Mesenchymal stem cell (in vitro differentiated cells and primary cell): ENCODE measurements at regions not wholly inside any gene's neighbourhood (a gene's known extent, or its start where the extent isn't known, plus 50 kb on each side); places are given as distances from the start of the nearest gene placed in this dataset.

Experiments
- DNase-seq: peaks from one replicate; pipeline ENCODE4 v3.0.0-alpha.2; 2013
- H2AFZ ChIP-seq: one replicate; pipeline ENCODE4 v1.6.1; 2013; ENCODE audit warnings: low read depth, mild to moderate bottlenecking, control low read depth, inconsistent platforms, low read length, moderate library complexity
- H2AK5ac ChIP-seq: 2 replicates; pipeline ENCODE4 v1.6.1; 2013; ENCODE audit warnings: low read length, moderate library complexity, mild to moderate bottlenecking, inconsistent platforms; ENCODE audit not compliant: severe bottlenecking
- H2BK120ac ChIP-seq: one replicate; pipeline ENCODE4 v1.6.1; 2013; ENCODE audit warnings: low read depth, mild to moderate bottlenecking, inconsistent platforms, low read length, moderate library complexity
- H2BK12ac ChIP-seq, 2 experiments: one replicate each; pipeline ENCODE4 v1.6.1; 2013; ENCODE audit warnings: inconsistent platforms in 2 of 2, low read length in 2 of 2, mild to moderate bottlenecking in 2 of 2, moderate library complexity in 2 of 2, control low read depth in 1 of 2
- H2BK15ac ChIP-seq: one replicate; pipeline ENCODE4 v1.6.1; 2013; ENCODE audit warnings: mild to moderate bottlenecking, low read depth, inconsistent platforms; ENCODE audit not compliant: poor library complexity, severe bottlenecking
- H2BK5ac ChIP-seq: 2 replicates; pipeline ENCODE4 v1.6.1; 2013; ENCODE audit warnings: low read depth, mild to moderate bottlenecking, low read length, control low read depth, inconsistent platforms; ENCODE audit not compliant: poor library complexity, severe bottlenecking
- H3K14ac ChIP-seq, 2 experiments: one replicate each; pipeline ENCODE4 v1.6.1; 2013; ENCODE audit warnings: inconsistent platforms in 2 of 2, low read length in 2 of 2, control low read depth in 1 of 2, mild to moderate bottlenecking in 1 of 2, moderate library complexity in 1 of 2
- H3K18ac ChIP-seq, 2 experiments: one replicate each; pipeline ENCODE4 v1.6.1; 2013; ENCODE audit warnings: inconsistent platforms in 2 of 2, low read length in 2 of 2, control low read depth in 1 of 2, low read depth in 1 of 2, mild to moderate bottlenecking in 1 of 2
- H3K23ac ChIP-seq, 2 experiments: one replicate each; pipeline ENCODE4 v1.6.1; 2013; ENCODE audit warnings: inconsistent platforms in 2 of 2, low read length in 2 of 2, mild to moderate bottlenecking in 2 of 2, moderate library complexity in 2 of 2, control low read depth in 1 of 2
- H3K27ac ChIP-seq: 2 replicates; pipeline ENCODE4 v1.5.1; 2013; ENCODE audit warnings: mild to moderate bottlenecking, moderate library complexity, low read length, control low read depth, inconsistent platforms; ENCODE audit not compliant: poor library complexity, severe bottlenecking
- H3K27me3 ChIP-seq, 2 experiments: 2 replicates each; pipeline versions ENCODE4 v1.6.1 to v1.7.0; 2013; ENCODE audit warnings: low read length in 2 of 2, mild to moderate bottlenecking in 2 of 2, moderate library complexity in 2 of 2, control low read depth in 1 of 2, inconsistent platforms in 1 of 2; ENCODE audit not compliant: control insufficient read depth in 1 of 2, insufficient read depth in 1 of 2
- H3K36me3 ChIP-seq, 2 experiments: 2 replicates each; pipeline versions ENCODE4 v1.6.1 to v1.7.0; 2013; ENCODE audit warnings: low read length in 2 of 2, control low read depth in 1 of 2, inconsistent platforms in 1 of 2, low read depth in 1 of 2, mild to moderate bottlenecking in 1 of 2; ENCODE audit not compliant: insufficient read depth in 2 of 2, control insufficient read depth in 1 of 2
- H3K4ac ChIP-seq, 2 experiments: one replicate each; pipeline ENCODE4 v1.6.1; 2013; ENCODE audit warnings: inconsistent platforms in 2 of 2, low read length in 2 of 2, mild to moderate bottlenecking in 2 of 2, moderate library complexity in 2 of 2, control low read depth in 1 of 2, low read depth in 1 of 2
- H3K4me1 ChIP-seq: 2 replicates; pipeline ENCODE4 v1.6.1; 2013; ENCODE audit warnings: low read depth, low read length, control low read depth; ENCODE audit not compliant: control insufficient read depth, insufficient read depth
- H3K4me2 ChIP-seq: 2 replicates; pipeline ENCODE4 v1.6.1; 2013; ENCODE audit warnings: low read length, mild to moderate bottlenecking, inconsistent platforms; ENCODE audit not compliant: poor library complexity, severe bottlenecking
- H3K4me3 ChIP-seq, 2 experiments: 2 replicates each; pipeline versions ENCODE4 v1.5.1 to v1.7.0; 2013; ENCODE audit warnings: low read length in 2 of 2, mild to moderate bottlenecking in 2 of 2, control low read depth in 1 of 2, low read depth in 1 of 2; ENCODE audit not compliant: insufficient read depth in 1 of 2
- H3K79me1 ChIP-seq: replicated peaks from 2 replicates; pipeline ENCODE4 v1.6.1; 2013; ENCODE audit warnings: mild to moderate bottlenecking, control low read depth, low read length, inconsistent platforms; ENCODE audit not compliant: poor library complexity, severe bottlenecking
- H3K9ac ChIP-seq: 2 replicates; pipeline ENCODE4 v1.7.0; 2013; ENCODE audit warnings: mild to moderate bottlenecking, low read length, moderate library complexity
- H3K9me3 ChIP-seq: 2 replicates; pipeline ENCODE4 v1.7.0; 2013; ENCODE audit warnings: mild to moderate bottlenecking, low read length; ENCODE audit not compliant: control insufficient read depth
- H4K8ac ChIP-seq: one replicate; pipeline ENCODE4 v1.6.1; 2013; ENCODE audit warnings: inconsistent platforms, mild to moderate bottlenecking, low read length, moderate library complexity
- H4K91ac ChIP-seq: one replicate; pipeline ENCODE4 v1.6.1; 2013; ENCODE audit warnings: mild to moderate bottlenecking, low read length, inconsistent platforms
- WGBS: methylation state at CpG from one replicate; pipeline ENCODE4 v1.1.7; 2013; ENCODE audit warnings: mixed read lengths; 5-methylcytosine and 5-hydroxymethylcytosine counted together

GRCh38 chr2:422676-423435 lies 135.0 kb upstream of the ALKAL2 start:
- Histone ChIP-seq H3K4ac (no peak overlapping the region), H3K14ac (no peak overlapping the region), H3K23ac (no peak overlapping the region), H4K91ac (no peak overlapping the region), H3K9ac (no peak overlapping the region), H2BK12ac (no peak overlapping the region), H2AFZ (no peak overlapping the region), H3K4me3 (no peak overlapping the region), H3K9me3 (no peaks in the 10 kb centered on the region), H2BK15ac (no peak overlapping the region), H3K27me3 (no peaks in the 10 kb centered on the region), H3K18ac (no peak overlapping the region), H3K4me2 (no peak overlapping the region), H2BK120ac (no peak overlapping the region), H3K36me3 (no peaks in the 10 kb centered on the region), H2BK5ac (no peak overlapping the region), H3K79me1 (no peaks in the 10 kb centered on the region), H2AK5ac (no peak overlapping the region), H3K27ac (no peak overlapping the region), H4K8ac (no peak overlapping the region), H3K4me1 (peaks cover 16% of the 10 kb centered on the region)
- DNase-seq = no peak
- 77% methylated on average over 12 of the region's 14 CpGs for WGBS

DNA sequence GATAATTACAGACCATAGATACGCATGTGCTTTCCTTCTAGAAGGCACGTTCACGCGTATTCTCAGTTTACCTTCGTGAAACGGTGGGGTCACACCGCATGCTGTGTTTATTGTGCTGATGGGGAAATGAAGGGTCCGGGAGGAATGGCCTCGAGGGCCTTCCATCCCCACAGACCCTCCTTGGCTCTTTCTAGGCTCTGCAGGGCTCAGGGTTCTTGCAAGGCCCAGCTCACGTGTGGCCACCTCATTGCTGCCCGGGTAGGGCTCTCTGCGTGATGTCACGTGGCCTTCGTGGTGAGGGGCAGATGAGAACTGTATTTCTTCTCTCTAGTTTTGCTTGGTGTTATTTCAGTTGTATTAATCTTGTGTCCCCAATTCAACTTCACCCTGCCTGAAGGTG lies 133.5 kb upstream of the ALKAL2 start:
- H3K23ac ChIP-seq = no peak overlapping the region
- no peak overlapping the region for H2BK12ac ChIP-seq
- no peak overlapping the region for H2AFZ ChIP-seq
- H2BK5ac ChIP-seq = no peak overlapping the region
- H3K18ac ChIP-seq = no peak overlapping the region
- H4K8ac ChIP-seq = no peak overlapping the region
- DNase-seq = no peak
- H3K36me3 ChIP-seq = no peaks in the 10 kb centered on the region
- H3K9me3 ChIP-seq = no peaks in the 10 kb centered on the region
- H2AK5ac ChIP-seq = no peak overlapping the region
- peaks cover 16% of the 10 kb centered on the region for H3K4me1 ChIP-seq
- no peaks in the 10 kb centered on the region for H3K27me3 ChIP-seq
- H2BK120ac ChIP-seq = no peak overlapping the region
- 81% methylated on average over 14 of the region's 14 CpGs for WGBS
- H3K4ac ChIP-seq = no peak overlapping the region
- H3K79me1 ChIP-seq = no peaks in the 10 kb centered on the region
- H3K14ac ChIP-seq = no peak overlapping the region
- H3K4me2 ChIP-seq = no peak overlapping the region
- no peak overlapping the region for H4K91ac ChIP-seq
- no peak overlapping the region for H3K27ac ChIP-seq
- H3K9ac ChIP-seq = no peak overlapping the region
- H2BK15ac ChIP-seq = no peak overlapping the region
- H3K4me3 ChIP-seq = no peak overlapping the region

DNA sequence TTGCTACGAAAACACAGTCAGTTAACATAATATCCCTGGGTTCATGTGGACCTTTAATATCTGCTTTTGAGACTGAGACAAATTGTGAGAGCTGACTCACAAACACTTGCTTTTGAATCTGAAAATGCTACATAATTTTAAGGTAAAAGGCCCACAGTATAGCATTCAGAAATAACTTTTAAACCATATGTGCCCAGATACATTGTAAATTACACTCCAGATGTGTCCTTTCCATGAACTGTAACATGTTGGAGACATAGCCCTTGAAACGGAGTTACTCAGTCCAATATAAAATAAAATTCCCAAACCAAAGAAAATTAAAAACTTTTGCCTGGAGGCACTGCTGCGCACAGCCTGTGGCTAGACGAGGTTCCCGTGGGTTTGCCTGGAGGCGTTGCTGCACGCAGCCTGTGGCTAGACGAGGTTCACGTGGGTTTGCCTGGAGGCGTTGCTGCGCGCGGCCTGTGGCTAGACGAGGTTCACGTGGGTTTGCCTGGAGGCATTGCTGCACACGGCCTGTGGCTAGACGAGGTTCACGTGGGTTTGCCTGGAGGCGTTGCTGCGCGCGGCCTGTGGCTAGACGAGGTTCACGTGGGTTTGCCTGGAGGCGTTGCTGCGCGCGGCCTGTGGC lies 131.9 kb upstream of the ALKAL2 start:
- Histone ChIP-seq H3K9me3 (no peaks in the 10 kb centered on the region), H3K18ac (no peak overlapping the region), H3K36me3 (no peaks in the 10 kb centered on the region), H3K4ac (no peak overlapping the region), H4K8ac (no peak overlapping the region), H3K27me3 (no peaks in the 10 kb centered on the region), H2BK15ac (no peak overlapping the region), H3K27ac (no peak overlapping the region), H2AFZ (no peak overlapping the region), H3K4me1 (peaks cover 7% of the 10 kb centered on the region), H3K9ac (no peak overlapping the region), H2BK120ac (no peak overlapping the region), H4K91ac (no peak overlapping the region), H2BK12ac (no peak overlapping the region), H3K23ac (no peak overlapping the region), H2AK5ac (no peak overlapping the region), H2BK5ac (no peak overlapping the region), H3K79me1 (no peaks in the 10 kb centered on the region), H3K4me2 (no peak overlapping the region), H3K14ac (no peak overlapping the region), H3K4me3 (no peak overlapping the region)
- WGBS = 93% methylated on average over 10 of the region's 28 CpGs
- DNase-seq = no peak

DNA sequence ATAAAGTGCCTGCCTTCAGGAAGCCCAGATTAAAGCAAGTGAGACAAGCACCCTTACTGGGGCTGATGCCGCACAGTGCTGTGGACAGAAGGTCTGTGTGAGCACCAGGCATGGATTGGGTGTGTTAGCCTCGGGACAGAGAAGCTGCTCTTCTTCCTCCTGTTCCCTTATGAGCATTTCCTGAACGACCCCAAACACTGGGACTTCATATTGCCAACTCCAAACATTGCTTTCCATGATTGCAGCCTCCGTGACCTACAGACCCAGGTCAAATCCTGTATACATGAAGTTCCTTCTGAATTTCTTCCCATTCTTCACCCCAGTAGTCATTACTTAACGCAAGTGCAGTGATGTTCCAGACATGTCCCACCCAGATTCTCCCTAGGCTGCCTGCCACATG lies 129.8 kb upstream of the ALKAL2 start:
- Histone ChIP-seq H3K9me3 (no peaks in the 10 kb centered on the region), H3K4me3 (no peak overlapping the region), H2AFZ (no peak overlapping the region), H2BK12ac (no peak overlapping the region), H4K91ac (no peak overlapping the region), H3K27me3 (no peaks in the 10 kb centered on the region), H3K4ac (no peak overlapping the region), H3K4me2 (no peak overlapping the region), H2BK15ac (no peak overlapping the region), H3K27ac (no peak overlapping the region), H3K14ac (no peak overlapping the region), H2BK5ac (no peak overlapping the region), H3K79me1 (no peaks in the 10 kb centered on the region), H2AK5ac (no peak overlapping the region), H3K4me1 (no peaks in the 10 kb centered on the region), H3K9ac (no peak overlapping the region), H3K23ac (no peak overlapping the region), H2BK120ac (no peak overlapping the region), H3K18ac (no peak overlapping the region), H3K36me3 (no peaks in the 10 kb centered on the region), H4K8ac (no peak overlapping the region)
- 75% methylated on average over 5 of the region's 5 CpGs for WGBS
- DNase-seq = no peak
